ENCODE measurements at regions not wholly inside any gene's neighbourhood (a gene's known extent, or its start where the extent isn't known, plus 50 kb on each side); places are given as distances from the start of the nearest gene placed in this dataset.

DNA sequence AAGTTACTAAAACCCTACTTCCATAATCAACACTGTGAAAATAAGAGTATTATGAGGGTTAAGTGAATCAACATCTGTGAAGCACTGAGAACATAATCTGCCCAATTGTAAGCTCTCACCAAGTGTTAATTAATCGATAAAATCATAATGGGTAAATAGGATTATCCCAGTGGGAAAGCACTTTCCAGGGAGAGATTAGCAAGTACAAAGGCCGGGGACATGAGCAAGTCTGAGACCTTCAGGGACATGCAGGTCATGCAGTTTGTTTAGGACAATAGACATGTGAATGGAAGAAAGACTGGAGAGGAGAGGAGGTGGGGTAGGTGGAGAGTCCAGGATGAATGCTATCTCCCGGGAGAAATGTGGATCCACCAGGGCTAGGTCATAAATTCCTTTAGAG lies 57.8 kb upstream of the FIBIN start:
- no peak for TF ChIP-seq POLR2AphosphoS2 (IDR thresholded peaks at IDR 0.05; ENCODE audit: low read length)
- TF ChIP-seq CBX8 (IDR thresholded peaks at IDR 0.05; ENCODE audit: borderline replicate concordance, extremely low read depth, low read depth, low read length, poor library complexity, severe bottlenecking), result no peak
- TF ChIP-seq, protein P1, sequence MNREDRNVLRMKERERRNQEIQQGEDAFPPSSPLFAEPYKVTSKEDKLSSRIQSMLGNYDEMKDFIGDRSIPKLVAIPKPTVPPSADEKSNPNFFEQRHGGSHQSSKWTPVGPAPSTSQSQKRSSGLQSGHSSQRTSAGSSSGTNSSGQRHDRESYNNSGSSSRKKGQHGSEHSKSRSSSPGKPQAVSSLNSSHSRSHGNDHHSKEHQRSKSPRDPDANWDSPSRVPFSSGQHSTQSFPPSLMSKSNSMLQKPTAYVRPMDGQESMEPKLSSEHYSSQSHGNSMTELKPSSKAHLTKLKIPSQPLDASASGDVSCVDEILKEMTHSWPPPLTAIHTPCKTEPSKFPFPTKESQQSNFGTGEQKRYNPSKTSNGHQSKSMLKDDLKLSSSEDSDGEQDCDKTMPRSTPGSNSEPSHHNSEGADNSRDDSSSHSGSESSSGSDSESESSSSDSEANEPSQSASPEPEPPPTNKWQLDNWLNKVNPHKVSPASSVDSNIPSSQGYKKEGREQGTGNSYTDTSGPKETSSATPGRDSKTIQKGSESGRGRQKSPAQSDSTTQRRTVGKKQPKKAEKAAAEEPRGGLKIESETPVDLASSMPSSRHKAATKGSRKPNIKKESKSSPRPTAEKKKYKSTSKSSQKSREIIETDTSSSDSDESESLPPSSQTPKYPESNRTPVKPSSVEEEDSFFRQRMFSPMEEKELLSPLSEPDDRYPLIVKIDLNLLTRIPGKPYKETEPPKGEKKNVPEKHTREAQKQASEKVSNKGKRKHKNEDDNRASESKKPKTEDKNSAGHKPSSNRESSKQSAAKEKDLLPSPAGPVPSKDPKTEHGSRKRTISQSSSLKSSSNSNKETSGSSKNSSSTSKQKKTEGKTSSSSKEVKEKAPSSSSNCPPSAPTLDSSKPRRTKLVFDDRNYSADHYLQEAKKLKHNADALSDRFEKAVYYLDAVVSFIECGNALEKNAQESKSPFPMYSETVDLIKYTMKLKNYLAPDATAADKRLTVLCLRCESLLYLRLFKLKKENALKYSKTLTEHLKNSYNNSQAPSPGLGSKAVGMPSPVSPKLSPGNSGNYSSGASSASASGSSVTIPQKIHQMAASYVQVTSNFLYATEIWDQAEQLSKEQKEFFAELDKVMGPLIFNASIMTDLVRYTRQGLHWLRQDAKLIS (CRISPR knock-in tag; IDR thresholded peaks at IDR 0.05), result no peak
- TF ChIP-seq E2F5 (CRISPR knock-in tag; IDR thresholded peaks at IDR 0.05), result no peak
- TF ChIP-seq ZNF274 (IDR thresholded peaks at IDR 0.05; ENCODE audit: borderline replicate concordance, low read depth, low read length), result no peak
- no peak for TF ChIP-seq CTCF (IDR thresholded peaks at IDR 0.05 in 2 of 3, conservative IDR thresholded peaks at IDR 0.05 in 1 of 3; ENCODE audit: insufficient read depth in 2 of 3, low read depth in 1 of 3, low read length in 3 of 3)
- no peak for TF ChIP-seq KLF1 (tag; IDR thresholded peaks at IDR 0.05)
- no peak for TF ChIP-seq ZBTB49 (CRISPR knock-in tag; IDR thresholded peaks at IDR 0.05; ENCODE audit: borderline replicate concordance)
- TF ChIP-seq SMARCC2 (IDR thresholded peaks at IDR 0.05; ENCODE audit: low read depth), result no peak
- TF ChIP-seq E2F8 (IDR thresholded peaks at IDR 0.05; ENCODE audit: low read depth, partially characterized antibody), result no peak
- TF ChIP-seq MXI1 (IDR thresholded peaks at IDR 0.05; ENCODE audit: low read depth, low read length), result no peak

Measured in K562 (cell line).